ENCODE measurements at regions not wholly inside any gene's neighbourhood (a gene's known extent, or its start where the extent isn't known, plus 50 kb on each side); places are given as distances from the start of the nearest gene placed in this dataset.

- no peak overlapping the region for H3K27ac ChIP-seq
- TF ChIP-seq CTCF (IDR thresholded peaks at IDR 0.05) = no peak
- H3K36me3 ChIP-seq = no peaks in the 10 kb centered on the region
- ATAC-seq (no peak), DNase-seq (no peak)
- H3K27me3 ChIP-seq = no peaks in the 10 kb centered on the region
- no peaks in the 10 kb centered on the region for H3K9me3 ChIP-seq
- H3K4me1 ChIP-seq = no peaks in the 10 kb centered on the region
- H3K4me3 ChIP-seq = no peak overlapping the region
- intact Hi-C loops (cut with DNase I) = no loop called here
These were observed 909.0 kb downstream of the EPHA4 start for GRCh38 chr2:220663065-220663464.

GRCh38 chr2:220664272-220665107, 907.6 kb downstream of the EPHA4 start:
- DNase-seq (no peak), ATAC-seq (peak in 7 of 8 donors; percentile 55 to 92 (median 79))
- intact Hi-C loops (cut with DNase I) = no loop called here
- Histone ChIP-seq H3K27ac (no peak overlapping the region), H3K4me3 (no peak overlapping the region), H3K9me3 (peaks cover 0 to 5% (median 0%) of the 10 kb centered on the region in 11 donors), H3K27me3 (no peaks in the 10 kb centered on the region), H3K36me3 (no peaks in the 10 kb centered on the region), H3K4me1 (no peaks in the 10 kb centered on the region)
- no peak for TF ChIP-seq CTCF (IDR thresholded peaks at IDR 0.05)
- WGBS, 2 donors = 68 to 71% methylated on average over 8 of the region's 8 CpGs

DNA sequence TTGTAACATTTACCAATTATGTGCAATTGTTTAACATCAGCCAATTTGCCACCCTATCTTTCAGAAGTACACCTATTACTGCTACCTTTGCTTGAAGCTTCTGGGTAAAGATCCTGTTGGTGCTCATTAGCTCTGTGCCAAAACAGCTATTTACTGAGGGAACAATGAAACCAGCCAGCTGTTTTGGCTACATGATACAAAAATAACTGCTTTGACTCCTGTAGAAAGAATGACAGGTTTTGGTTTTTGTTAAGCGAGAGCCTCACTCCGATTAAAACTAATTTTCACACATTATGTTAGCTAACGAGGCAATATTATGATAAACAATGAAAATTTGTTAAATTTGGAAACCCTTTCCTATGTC, 907.0 kb downstream of the EPHA4 start:
- Histone ChIP-seq H3K27me3 (no peaks in the 10 kb centered on the region), H3K27ac (no peak overlapping the region), H3K4me1 (no peaks in the 10 kb centered on the region), H3K9me3 (peaks cover 0 to 8% (median 0%) of the 10 kb centered on the region in 11 donors), H3K4me3 (no peak overlapping the region), H3K36me3 (no peaks in the 10 kb centered on the region)
- TF ChIP-seq CTCF (IDR thresholded peaks at IDR 0.05) = no peak
- DNase-seq (no peak), ATAC-seq (peak in 1 of 8 donors; percentile 25)
- WGBS, 2 donors = 69% methylated on average over 3 of the region's 3 CpGs
- intact Hi-C loops (cut with DNase I) = no loop called here

GRCh38 chr2:220669324-220669723, 902.8 kb downstream of the EPHA4 start:
- intact Hi-C loops (cut with DNase I) = no loop called here
- no peaks in the 10 kb centered on the region for H3K4me1 ChIP-seq
- H3K9me3 ChIP-seq = peaks cover 0 to 8% (median 0%) of the 10 kb centered on the region in 11 donors
- DNase-seq = no peak
- H3K27ac ChIP-seq = no peak overlapping the region
- H3K4me3 ChIP-seq = no peak overlapping the region
- ATAC-seq = no peak
- no peaks in the 10 kb centered on the region for H3K36me3 ChIP-seq
- H3K27me3 ChIP-seq = no peaks in the 10 kb centered on the region
- TF ChIP-seq CTCF (IDR thresholded peaks at IDR 0.05) = no peak
- 74 to 81% methylated on average over 4 of the region's 4 CpGs for WGBS, 2 donors

Measured in heart right ventricle (tissue), 16 donors.